Ascending aorta (tissue), 2 donors: ENCODE measurements at regions not wholly inside any gene's neighbourhood (a gene's known extent, or its start where the extent isn't known, plus 50 kb on each side); places are given as distances from the start of the nearest gene placed in this dataset.

Experiments used
- DNase-seq, 2 donors: peaks; one replicate each; pipeline ENCODE4 v3.0.0-alpha.2; 2019; ENCODE audit warnings: low spot score in 2 of 2
- H3K27ac ChIP-seq, 2 donors: fragments of 200-600 bp; sonication (generic); one replicate each; pipeline ENCODE4 v1.5.1; 2016 to 2017; ENCODE audit warnings: mild to moderate bottlenecking in 1 of 2
- H3K27me3 ChIP-seq: fragments of 200-600 bp; sonication (generic); one replicate; pipeline ENCODE4 v1.5.1; 2017
- H3K36me3 ChIP-seq, 2 donors: fragments of 200-600 bp; sonication (generic); one replicate each; pipeline ENCODE4 v1.5.1; 2016
- H3K4me1 ChIP-seq, 2 donors: fragments of 200-600 bp; sonication (generic); one replicate each; pipeline ENCODE4 v1.5.1; 2016 to 2017; ENCODE audit warnings: mild to moderate bottlenecking in 1 of 2
- H3K4me3 ChIP-seq, 2 donors: fragments of 200-600 bp; sonication (generic); one replicate each; pipeline ENCODE4 v1.5.1; 2016 to 2017; ENCODE audit warnings: mild to moderate bottlenecking in 1 of 2
- H3K9me3 ChIP-seq, 2 donors: fragments of 200-600 bp; sonication (generic); one replicate each; pipeline ENCODE4 v1.5.1; 2016
- CTCF ChIP-seq, 3 experiments: fragments of 200-600 bp in 2 of 3; fragments of 450-650 bp in 1 of 3; sonication (generic) in 2 of 3; IDR thresholded peaks; one replicate each; pipeline ENCODE4 v1.5.1; 2016 to 2019; ENCODE audit warnings: antibody characterized with exemption in 3 of 3, mild to moderate bottlenecking in 1 of 3, moderate library complexity in 1 of 3
- intact Hi-C: fragments of 100-400 bp; cut with DNase I; formaldehyde crosslinking; loops from one replicate; pipeline ENCODE4 v1.15.1; 2023

- Histone ChIP-seq H3K4me1 (no peaks in the 10 kb centered on the region), H3K27me3 (no peaks in the 10 kb centered on the region), H3K4me3 (no peak overlapping the region), H3K36me3 (no peaks in the 10 kb centered on the region), H3K9me3 (no peaks in the 10 kb centered on the region), H3K27ac (no peak overlapping the region)
- no peak for TF ChIP-seq CTCF (IDR thresholded peaks at IDR 0.05)
- intact Hi-C loops: no loop called here
- DNase-seq: peak in 1 of 2 donors; percentile 57
Measured at GRCh38 chr9:103364753-103365152, 369.6 kb downstream of the CYLC2 start.

GRCh38 chr9:103371152-103371551 lies 376.0 kb downstream of the CYLC2 start:
- Histone ChIP-seq H3K9me3 (no peaks in the 10 kb centered on the region), H3K36me3 (no peaks in the 10 kb centered on the region), H3K27ac (no peak overlapping the region), H3K4me1 (no peaks in the 10 kb centered on the region), H3K27me3 (no peaks in the 10 kb centered on the region), H3K4me3 (no peak overlapping the region)
- no peak for DNase-seq
- intact Hi-C loops: no loop called here
- TF ChIP-seq CTCF (IDR thresholded peaks at IDR 0.05): no peak

- no peak overlapping the region for H3K27ac ChIP-seq
- no peak for TF ChIP-seq CTCF (IDR thresholded peaks at IDR 0.05)
- no peaks in the 10 kb centered on the region for H3K27me3 ChIP-seq
- H3K36me3 ChIP-seq: no peaks in the 10 kb centered on the region
- no peak overlapping the region for H3K4me3 ChIP-seq
- no peaks in the 10 kb centered on the region for H3K9me3 ChIP-seq
- DNase-seq: no peak
- H3K4me1 ChIP-seq: no peaks in the 10 kb centered on the region
- intact Hi-C loops: no loop called here
Measured at GRCh38 chr9:103372828-103373227, 377.7 kb downstream of the CYLC2 start.

- H3K4me1 ChIP-seq: no peaks in the 10 kb centered on the region
- H3K27ac ChIP-seq: no peak overlapping the region
- TF ChIP-seq CTCF (IDR thresholded peaks at IDR 0.05): no peak
- no peaks in the 10 kb centered on the region for H3K9me3 ChIP-seq
- no peak overlapping the region for H3K4me3 ChIP-seq
- intact Hi-C loops: no loop called here
- DNase-seq: no peak
- no peaks in the 10 kb centered on the region for H3K27me3 ChIP-seq
- no peaks in the 10 kb centered on the region for H3K36me3 ChIP-seq
Measured at GRCh38 chr9:103377667-103378066, 382.5 kb downstream of the CYLC2 start.

GRCh38 chr9:103397868-103398600 lies 402.9 kb downstream of the CYLC2 start:
- intact Hi-C loops: no loop called here
- peak in 1 of 2 donors; percentile 63 for DNase-seq
- Histone ChIP-seq H3K4me1 (peaks cover 0 to 4% of the 10 kb centered on the region in 2 donors), H3K27me3 (no peaks in the 10 kb centered on the region), H3K36me3 (no peaks in the 10 kb centered on the region), H3K27ac (no peak overlapping the region), H3K4me3 (no peak overlapping the region), H3K9me3 (no peaks in the 10 kb centered on the region)
- TF ChIP-seq CTCF (IDR thresholded peaks at IDR 0.05): peak in 2 of 3 experiments; percentile 30 to 43
